Omental fat pad (tissue), 3 donors: ENCODE measurements at regions not wholly inside any gene's neighbourhood (a gene's known extent, or its start where the extent isn't known, plus 50 kb on each side); places are given as distances from the start of the nearest gene placed in this dataset.

Experiments
- ATAC-seq: fragments of 150-250 bp; one replicate; pipeline ENCODE4 v1.9.1; 2016; ENCODE audit warnings: mild to moderate bottlenecking, moderate library complexity; ENCODE audit not compliant: low FRiP score
- DNase-seq: peaks from one replicate; pipeline ENCODE4 v3.0.0-alpha.2; 2019; ENCODE audit warnings: low spot score
- CTCF ChIP-seq, 3 donors: fragments of 450-650 bp; IDR thresholded peaks; one replicate each; pipeline ENCODE4 v1.5.1; 2016 to 2017; ENCODE audit warnings: antibody characterized with exemption in 3 of 3, mild to moderate bottlenecking in 3 of 3, moderate library complexity in 2 of 3

DNA sequence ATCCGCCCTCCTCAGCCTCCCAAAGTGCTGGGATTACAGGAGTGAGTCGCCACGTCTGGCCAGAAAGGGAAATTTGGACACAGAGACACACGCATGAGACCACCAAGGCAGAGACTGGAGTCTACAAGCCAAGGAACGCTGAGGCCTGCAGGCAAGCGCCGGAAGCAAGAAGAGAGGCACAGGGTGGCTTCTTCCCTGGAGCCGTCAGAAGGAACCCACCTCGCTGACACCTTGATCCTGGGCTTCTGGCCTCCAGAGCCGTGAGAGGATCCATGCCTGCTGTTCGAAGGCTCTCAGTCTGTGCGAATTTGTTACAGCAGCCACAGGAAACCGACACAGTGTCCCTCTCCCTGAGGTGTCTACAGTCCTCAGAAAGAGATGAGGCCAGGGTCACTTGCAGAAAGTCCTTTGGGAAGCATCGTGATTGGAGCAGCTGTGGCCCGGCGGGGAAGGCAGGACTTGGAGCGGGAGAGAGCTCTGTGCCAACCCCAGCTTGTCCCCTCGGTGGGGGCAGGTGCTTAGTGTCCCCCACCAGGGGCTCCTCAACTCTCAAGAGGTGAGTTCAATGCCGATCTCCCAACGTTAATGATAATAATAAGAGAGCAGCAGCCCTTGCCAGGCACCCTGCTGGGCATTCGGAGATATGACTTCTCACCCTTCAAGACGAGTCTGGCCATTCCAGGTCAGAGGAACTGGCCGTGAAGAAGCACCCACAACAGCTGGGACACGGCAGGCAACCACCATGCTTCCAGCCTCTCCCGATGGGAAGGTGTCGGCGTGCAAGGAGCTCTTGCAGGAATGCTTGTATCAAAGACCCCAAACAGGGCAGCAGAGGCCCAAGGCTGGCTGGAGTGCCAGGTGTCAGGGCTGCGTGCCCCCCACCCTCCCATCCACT lies 68.4 kb upstream of the TNRC6C start:
- ATAC-seq: no peak
- no peak for DNase-seq
- no peak for TF ChIP-seq CTCF (IDR thresholded peaks at IDR 0.05)

GRCh38 chr17:77890771-77891170 lies 67.7 kb upstream of the TNRC6C start:
- no peak for TF ChIP-seq CTCF (IDR thresholded peaks at IDR 0.05)
- DNase-seq: no peak

GRCh38 chr17:77891602-77892001 lies 66.9 kb upstream of the TNRC6C start:
- TF ChIP-seq CTCF (IDR thresholded peaks at IDR 0.05): no peak
- ATAC-seq (no peak), DNase-seq (no peak)

More at GRCh38 chr17:77890771-77891170, 67.7 kb upstream of the TNRC6C start:
- no peak for ATAC-seq

GRCh38 chr17:77892031-77892430 lies 66.5 kb upstream of the TNRC6C start:
- DNase-seq (no peak), ATAC-seq (no peak)
- TF ChIP-seq CTCF (IDR thresholded peaks at IDR 0.05): no peak

DNA sequence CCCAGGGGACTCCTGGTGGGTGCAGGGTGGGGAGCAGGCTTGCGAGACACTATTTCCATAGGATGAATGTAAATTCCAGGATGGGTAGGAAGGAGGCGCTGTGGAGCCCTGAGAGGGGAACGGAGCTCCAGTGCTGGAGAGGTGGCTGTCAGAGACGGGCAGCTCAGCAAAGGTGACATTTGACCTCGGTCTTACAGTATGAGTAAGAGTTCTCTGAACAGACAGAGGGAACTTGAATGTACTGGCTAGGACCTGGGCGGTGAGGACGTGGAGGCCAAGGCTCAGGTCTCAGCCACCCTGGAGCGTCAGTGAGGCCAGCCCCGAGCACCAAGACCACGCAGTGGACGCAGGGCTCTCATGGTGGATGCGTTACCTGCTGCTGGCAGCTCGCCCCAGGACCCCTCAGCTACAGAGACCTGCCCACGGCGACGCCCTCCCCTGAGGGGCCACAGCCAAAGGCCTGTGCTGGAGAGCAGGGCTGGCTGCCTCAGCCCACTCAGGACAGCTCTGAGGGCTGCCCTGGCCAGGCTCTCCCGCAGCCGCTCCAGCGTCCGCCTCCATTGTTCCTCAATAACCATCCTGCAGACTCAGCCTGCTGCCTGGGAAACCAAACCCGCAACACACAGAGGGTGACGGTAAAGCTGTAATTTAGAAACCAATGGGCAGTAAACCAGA lies 65.9 kb upstream of the TNRC6C start:
- no peak for ATAC-seq

More for the DNA sequence above, 65.9 kb upstream of the TNRC6C start:
- DNase-seq: no peak
- no peak for TF ChIP-seq CTCF (IDR thresholded peaks at IDR 0.05)
